Fibroblast of the aortic adventitia (primary cell): ENCODE measurements at regions not wholly inside any gene's neighbourhood (a gene's known extent, or its start where the extent isn't known, plus 50 kb on each side); places are given as distances from the start of the nearest gene placed in this dataset.
"Not testable (repeated sequence)": the region's sequence is repeated elsewhere in the genome, so short reads cannot be mapped to it uniquely, and the experiment has no call there.

Experiments
- DNase-seq: peaks from one replicate; pipeline ENCODE4 v3.0.0-alpha.2; 2010; ENCODE audit warnings: low read depth
- H3K4me3 ChIP-seq: 2 replicates; pipeline ENCODE4 v1.5.1; 2011; ENCODE audit warnings: low read depth, mild to moderate bottlenecking, control low read depth, low read length, moderate library complexity
- CTCF ChIP-seq: IDR thresholded peaks from 2 replicates; pipeline ENCODE4 v1.5.1; 2011; ENCODE audit warnings: mild to moderate bottlenecking, low read length, control low read depth, inconsistent platforms; ENCODE audit not compliant: insufficient read depth

GRCh38 chr7:124255041-124255655 is 222.3 kb upstream of the TMEM229A start:
- H3K4me3 ChIP-seq: no peak overlapping the region
- no peak for TF ChIP-seq CTCF
- no peak for DNase-seq

- H3K4me3 ChIP-seq: no peak overlapping the region
- TF ChIP-seq CTCF: no peak
- DNase-seq: no peak
Observed at GRCh38 chr7:124254396-124254795, 221.5 kb upstream of the TMEM229A start.

GRCh38 chr7:124251636-124252035 is 218.8 kb upstream of the TMEM229A start:
- no peak for TF ChIP-seq CTCF
- H3K4me3 ChIP-seq: no peak overlapping the region
- DNase-seq: no peak

GRCh38 chr7:124250297-124251034 is 217.6 kb upstream of the TMEM229A start:
- no peak for TF ChIP-seq CTCF
- no peak overlapping the region for H3K4me3 ChIP-seq
- DNase-seq: no peak

GRCh38 chr7:124247691-124248090 is 214.8 kb upstream of the TMEM229A start:
- TF ChIP-seq CTCF: no peak
- H3K4me3 ChIP-seq: no peak overlapping the region
- DNase-seq: no peak

GRCh38 chr7:124246262-124246863 is 213.5 kb upstream of the TMEM229A start:
- TF ChIP-seq CTCF: no peak
- no peak for DNase-seq
- H3K4me3 ChIP-seq: no peak overlapping the region

GRCh38 chr7:124244469-124244868 is 211.6 kb upstream of the TMEM229A start:
- DNase-seq, H3K4me3 ChIP-seq: not testable (repeated sequence)
